ENCODE measurements at regions not wholly inside any gene's neighbourhood (a gene's known extent, or its start where the extent isn't known, plus 50 kb on each side); places are given as distances from the start of the nearest gene placed in this dataset.

GRCh38 chr5:103374473-103374963 is 116.0 kb downstream of the MACIR start:
- no peak for DNase-seq

GRCh38 chr5:103373597-103374472 is 115.3 kb downstream of the MACIR start:
- peak; percentile 50 for DNase-seq

- peak; percentile 20 for DNase-seq
These were observed 112.6 kb downstream of the MACIR start for GRCh38 chr5:103371046-103371607.

- DNase-seq: no peak
These were observed 110.9 kb downstream of the MACIR start for GRCh38 chr5:103369125-103370120.

GRCh38 chr5:103367702-103368101 is 109.1 kb downstream of the MACIR start:
- no peak for DNase-seq

- DNase-seq: no peak
These were observed 108.5 kb downstream of the MACIR start for GRCh38 chr5:103366918-103367549.

- no peak for DNase-seq
These were observed 105.5 kb downstream of the MACIR start for GRCh38 chr5:103364074-103364473.

GRCh38 chr5:103362211-103362610 is 103.6 kb downstream of the MACIR start:
- no peak for DNase-seq

- DNase-seq: no peak
These were observed 101.9 kb downstream of the MACIR start for GRCh38 chr5:103360475-103360874.

- DNase-seq: peak; percentile 31
These were observed 99.9 kb downstream of the MACIR start for GRCh38 chr5:103358305-103358995.

GRCh38 chr5:103357636-103358035 is 99.1 kb downstream of the MACIR start:
- no peak for DNase-seq

GRCh38 chr5:103356350-103357091 is 98.0 kb downstream of the MACIR start:
- DNase-seq: no peak

GRCh38 chr5:103355579-103355978 is 97.0 kb downstream of the MACIR start:
- no peak for DNase-seq

- DNase-seq: no peak
These were observed 95.9 kb downstream of the MACIR start for GRCh38 chr5:103354446-103354845.

- DNase-seq: no peak
These were observed 95.0 kb downstream of the MACIR start for GRCh38 chr5:103353581-103353980.

- peak; percentile 75 for DNase-seq
These were observed 89.3 kb downstream of the MACIR start for GRCh38 chr5:103347716-103348423.

- no peak for DNase-seq
These were observed 87.7 kb downstream of the MACIR start for GRCh38 chr5:103346162-103346748.

GRCh38 chr5:103345461-103345860 is 86.9 kb downstream of the MACIR start:
- no peak for DNase-seq

- DNase-seq: no peak
These were observed 82.3 kb downstream of the MACIR start for GRCh38 chr5:103340717-103341388.
